HG02642 (cell line): ENCODE measurements at regions not wholly inside any gene's neighbourhood (a gene's known extent, or its start where the extent isn't known, plus 50 kb on each side); places are given as distances from the start of the nearest gene placed in this dataset.
"Not testable (repeated sequence)": the region's sequence is repeated elsewhere in the genome, so short reads cannot be mapped to it uniquely, and the experiment has no call there.

ENCODE experiments used
- ATAC-seq: cut with Tn5 transposase; IDR thresholded peaks from one replicate; pipeline ENCODE4 v1.9.1; 2021; ENCODE audit warnings: mild to moderate bottlenecking; ENCODE audit not compliant: unreplicated experiment, poor library complexity

DNA sequence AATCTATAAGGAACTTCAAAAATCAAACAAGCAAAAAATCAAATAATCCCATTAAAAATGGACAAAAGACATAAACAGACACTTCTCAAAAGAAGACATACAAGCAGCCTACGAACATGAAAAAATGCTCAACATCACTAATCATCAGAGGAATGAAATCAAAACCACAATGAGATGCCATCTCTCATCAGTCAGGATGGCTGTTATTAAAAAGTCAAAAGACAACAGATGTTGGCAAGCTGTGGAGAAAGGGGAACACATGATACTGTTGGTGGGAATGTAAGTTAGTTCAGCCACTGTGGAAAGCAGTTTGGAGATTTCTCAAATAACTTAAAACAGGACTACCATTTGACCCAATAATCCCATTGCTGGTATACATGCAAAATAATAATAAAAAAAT is 226.4 kb downstream of the S1PR1 start:
- no peak for ATAC-seq

DNA sequence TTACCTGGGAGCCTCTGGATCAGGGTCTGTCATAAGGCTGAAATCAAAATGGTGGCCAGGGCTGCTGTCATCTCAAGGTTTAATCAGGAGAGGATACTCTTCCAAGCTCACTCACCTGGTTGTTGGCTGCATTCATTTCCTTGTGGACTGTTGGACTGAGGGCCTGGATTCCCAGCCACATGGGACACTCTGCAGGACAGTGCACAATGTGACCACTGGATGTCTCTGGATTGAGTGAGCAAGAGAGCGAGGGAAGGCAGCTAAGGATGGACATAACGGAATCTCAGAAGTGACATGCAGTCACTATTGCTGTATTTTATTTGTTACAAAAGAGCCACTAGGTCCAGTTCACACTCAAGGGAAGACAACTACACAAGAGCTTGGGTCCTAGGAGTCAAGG is 229.1 kb downstream of the S1PR1 start:
- no peak for ATAC-seq

DNA sequence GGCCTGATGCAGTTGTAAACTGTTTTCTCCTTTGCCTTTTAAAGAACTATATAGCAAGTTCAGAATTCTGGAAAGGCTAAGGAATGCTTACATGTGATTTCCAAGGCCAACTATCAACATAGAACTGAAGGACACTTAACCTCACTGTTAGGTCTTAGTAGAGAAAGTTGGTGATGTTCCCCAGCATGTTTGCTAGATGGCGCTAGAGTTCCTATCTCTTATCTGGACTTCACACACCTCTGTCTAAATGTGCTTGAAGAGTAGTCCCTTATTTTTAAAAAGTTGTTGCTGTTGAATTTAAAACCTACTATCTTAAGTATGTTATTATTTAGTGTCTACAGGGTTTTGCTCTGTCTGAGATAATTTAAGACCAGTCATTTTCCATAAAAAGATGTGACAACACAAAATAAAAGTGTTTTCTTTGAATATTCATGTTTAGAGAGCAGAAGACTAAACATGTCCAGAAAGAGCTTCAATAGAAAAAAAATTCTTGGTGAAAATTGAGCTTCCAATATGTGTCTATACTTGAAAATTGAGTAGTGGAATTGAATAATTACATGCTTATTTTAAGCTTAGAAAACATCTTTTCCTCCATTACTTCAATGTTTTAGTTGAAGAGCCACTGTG is 237.3 kb downstream of the S1PR1 start:
- ATAC-seq: peak; percentile 53

DNA sequence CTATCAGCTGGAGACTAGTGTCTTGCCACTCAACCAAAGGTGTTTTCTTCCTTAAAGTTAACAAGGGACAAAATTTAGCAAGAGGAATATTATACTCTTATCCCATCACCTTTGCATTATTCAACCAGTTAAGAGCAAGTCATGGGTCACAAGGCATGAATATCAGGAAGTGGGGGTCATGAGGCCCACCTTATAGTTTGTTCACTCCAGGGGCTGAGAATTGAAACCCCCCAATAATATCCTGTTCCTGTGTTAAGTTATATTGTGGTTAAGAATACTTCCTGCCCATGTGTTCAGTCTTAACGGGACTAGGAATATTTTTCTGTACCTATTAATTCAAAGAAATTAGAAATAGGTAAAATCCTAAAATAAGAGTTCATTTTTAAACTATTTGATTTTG is 239.7 kb downstream of the S1PR1 start:
- ATAC-seq: no peak

DNA sequence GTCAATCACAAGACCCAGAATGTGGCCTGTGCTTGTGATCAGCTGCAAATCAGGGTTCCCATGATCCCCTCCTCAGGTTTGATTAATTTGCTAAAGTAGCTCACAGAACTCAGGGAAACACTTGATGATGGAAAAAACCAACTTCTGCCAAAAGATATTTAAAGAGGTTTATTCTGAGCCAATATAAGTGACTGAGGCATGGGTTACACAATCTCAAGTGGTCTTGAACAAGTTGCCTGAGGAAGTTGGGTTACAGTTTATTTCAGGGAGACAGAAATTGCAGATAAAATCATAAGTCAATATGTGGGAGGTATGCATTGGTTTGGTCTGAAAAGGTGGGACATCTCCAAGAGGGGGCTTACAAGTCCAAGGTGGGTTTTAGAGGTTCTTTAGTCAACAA is 243.1 kb downstream of the S1PR1 start:
- ATAC-seq: no peak

DNA sequence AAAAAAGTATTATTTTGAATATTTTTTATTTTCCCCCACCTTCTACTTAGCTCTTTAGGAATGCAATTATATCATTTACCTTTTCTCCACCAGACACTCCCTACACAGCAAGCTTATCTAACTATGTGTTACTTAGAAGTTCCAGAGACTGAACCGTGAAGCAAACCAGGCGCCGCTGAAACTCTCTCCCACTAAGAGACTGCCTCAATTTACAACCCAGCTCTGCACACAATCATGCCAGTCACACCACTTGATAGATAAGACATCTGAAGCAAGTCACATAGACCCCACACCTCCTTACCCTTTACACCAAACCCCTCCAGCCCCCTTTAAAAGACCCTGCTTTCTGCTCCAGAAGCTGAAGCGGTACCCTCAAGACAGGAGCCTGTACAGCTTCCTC is 245.5 kb downstream of the S1PR1 start:
- ATAC-seq: no peak

DNA sequence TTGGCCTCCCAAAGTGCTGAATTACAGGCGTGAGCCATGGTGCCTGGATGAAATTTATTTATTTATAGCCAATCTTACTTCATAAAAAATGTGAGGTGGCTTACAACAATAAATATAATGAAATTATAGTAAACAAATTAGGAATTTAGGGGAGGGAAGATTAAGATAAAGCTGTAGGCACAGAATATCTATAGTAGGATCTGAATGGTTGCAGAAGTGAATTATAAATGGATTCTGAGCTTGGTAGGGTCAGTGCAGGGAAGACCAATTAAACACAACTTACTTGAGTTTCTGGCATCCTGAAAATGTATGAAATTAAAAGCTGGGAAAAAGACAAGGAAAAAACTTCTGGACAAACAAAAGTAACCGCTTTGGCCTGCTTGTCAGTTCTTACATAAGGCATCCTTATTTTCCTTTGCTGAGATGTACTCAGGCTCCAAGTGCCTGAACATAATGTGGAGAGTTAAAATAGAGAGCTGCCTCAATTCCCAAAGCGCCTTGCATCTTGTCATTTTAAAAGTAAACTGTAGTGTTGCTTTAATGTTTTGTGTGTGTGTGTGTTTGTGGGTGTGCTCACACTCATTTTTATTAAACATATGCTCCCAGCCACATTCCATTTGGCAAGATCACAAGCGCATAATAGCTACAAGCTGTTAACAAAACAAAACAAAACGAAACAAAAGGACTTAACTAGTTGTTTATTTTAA is 247.3 kb downstream of the S1PR1 start:
- no peak for ATAC-seq

DNA sequence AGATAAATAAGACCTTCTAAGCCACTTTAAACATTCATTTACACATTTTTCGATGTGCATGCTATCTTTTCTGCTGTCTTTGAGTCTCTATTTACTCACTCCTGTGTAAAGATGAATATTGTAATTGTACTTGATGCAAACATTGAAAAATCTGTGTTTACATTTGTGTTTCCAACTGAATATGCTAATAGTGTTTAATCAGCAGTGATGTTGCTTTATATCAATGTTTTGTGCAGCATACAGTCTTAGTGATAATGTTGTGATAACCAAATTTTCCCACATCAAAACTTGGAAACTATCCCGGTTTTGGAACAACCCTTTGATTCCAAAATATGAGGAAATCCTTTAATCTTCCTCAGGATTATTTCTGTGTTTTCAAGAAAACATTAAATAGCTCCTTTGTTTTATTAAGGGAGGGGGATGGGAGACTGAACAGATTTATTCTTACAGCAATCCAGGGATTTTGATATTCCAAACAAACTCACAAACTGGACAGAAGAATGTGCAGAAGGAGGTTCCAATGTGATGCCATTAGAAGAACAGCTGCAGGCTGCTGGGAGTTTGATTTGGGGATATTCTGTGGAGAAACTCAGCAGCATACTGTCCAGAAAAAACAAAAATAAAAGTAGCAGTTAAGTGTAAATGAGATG is 248.0 kb downstream of the S1PR1 start:
- no peak for ATAC-seq

DNA sequence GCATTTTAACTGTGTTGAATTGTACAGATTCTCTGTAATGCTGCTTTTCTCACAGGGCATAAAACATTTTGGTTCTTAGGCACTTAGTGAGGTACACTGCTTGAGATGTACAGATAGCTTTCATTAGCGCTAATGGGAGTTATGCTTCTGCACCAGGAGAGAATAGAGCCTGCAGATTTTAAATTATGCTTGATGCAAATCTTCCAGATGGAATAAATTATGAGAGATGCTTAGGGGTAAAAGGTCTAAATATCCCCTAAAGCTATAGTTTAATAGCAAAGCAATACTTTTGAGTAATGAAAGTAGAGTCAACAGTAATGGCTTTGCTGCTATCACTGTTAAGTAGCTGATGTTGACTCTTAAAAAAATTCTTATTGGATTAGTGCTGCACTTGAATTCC is 248.9 kb downstream of the S1PR1 start:
- no peak for ATAC-seq

DNA sequence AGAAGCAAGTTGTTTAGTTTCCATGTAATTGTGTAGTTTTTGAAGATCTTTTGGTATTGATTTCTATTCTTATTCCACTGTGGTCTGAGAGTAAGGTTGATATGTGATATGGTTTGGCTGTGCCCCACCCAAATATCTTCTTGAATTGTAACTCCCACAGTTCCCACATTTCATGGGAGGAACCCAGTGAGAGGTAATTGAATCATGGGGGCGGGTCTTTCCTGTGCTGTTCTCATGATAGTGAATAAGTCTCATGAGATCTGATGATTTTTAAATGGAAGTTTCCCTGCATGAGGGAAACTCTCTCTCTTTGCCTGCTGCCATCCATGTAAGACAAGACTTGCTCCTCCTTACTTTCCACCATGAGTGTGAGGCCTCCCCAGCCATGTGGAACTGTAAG is 255.3 kb downstream of the S1PR1 start:
- ATAC-seq: not testable (repeated sequence)

DNA sequence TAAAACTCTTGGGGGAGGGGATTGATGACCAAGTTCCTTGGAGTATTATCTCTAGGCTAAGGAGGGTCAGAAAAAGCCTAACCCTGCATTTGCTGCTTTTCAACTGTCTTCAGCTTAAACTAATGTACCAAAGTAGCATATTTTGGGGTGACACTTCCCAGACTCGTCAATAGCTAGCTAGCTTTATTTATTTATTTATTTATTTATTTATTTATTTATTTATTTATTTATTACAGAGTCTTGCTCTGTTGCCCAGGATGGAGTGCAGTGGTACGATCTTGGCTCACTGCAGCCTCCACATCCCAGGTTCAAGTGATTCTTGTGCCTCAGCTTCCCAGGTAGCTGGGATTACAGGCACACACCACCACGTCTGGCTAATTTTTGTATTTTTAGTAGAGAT is 257.1 kb downstream of the S1PR1 start:
- not testable (repeated sequence) for ATAC-seq

DNA sequence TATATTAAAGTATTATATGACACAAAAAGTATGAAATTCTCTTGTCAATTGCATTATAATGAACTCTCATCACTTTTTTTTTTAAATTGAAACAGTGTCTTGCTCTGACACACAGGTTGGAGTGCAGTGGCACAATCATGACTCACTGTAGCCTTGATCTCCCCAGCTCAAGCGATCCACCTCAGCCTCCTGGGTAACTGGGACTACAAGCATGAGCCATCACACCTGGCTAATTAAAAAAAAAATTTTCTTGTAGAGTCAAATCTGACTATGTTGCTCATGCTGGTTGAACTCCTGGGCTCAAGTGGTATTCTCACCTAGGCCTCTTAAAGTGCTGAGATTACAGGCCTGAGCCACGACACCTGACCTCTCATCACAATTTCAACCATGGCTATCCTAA is 259.3 kb downstream of the S1PR1 start:
- ATAC-seq: no peak

DNA sequence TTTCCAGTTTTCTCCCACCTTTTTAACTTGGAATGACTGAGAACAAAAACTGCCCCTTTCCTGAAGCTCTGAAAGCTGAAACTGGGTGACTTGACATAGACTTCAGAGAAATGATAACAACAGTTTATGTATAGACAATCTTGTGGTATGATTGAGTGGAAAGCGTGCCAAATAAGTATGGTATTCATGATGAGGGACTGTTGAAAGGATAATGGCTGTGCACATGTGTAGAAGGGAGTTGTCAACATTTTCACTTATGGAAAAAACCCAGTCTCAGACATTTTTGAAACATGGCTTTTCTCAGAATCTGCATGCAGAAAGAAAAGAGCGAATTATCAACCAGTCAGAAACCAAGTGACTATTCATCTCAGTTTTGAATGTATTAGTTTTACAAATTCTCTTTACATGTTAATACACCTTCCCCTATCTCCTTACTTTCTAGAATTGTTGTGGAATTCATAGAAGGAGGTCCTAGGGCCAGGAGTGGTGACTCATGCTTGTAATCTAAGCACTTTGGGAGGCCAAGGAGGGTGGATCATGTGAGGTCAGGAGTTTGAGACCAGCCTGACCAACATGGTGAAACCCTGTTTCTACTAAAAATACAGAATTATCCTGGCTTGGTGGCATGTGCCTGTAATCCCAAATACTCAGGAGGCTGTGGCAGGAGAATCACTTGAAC is 261.2 kb downstream of the S1PR1 start:
- ATAC-seq: no peak

DNA sequence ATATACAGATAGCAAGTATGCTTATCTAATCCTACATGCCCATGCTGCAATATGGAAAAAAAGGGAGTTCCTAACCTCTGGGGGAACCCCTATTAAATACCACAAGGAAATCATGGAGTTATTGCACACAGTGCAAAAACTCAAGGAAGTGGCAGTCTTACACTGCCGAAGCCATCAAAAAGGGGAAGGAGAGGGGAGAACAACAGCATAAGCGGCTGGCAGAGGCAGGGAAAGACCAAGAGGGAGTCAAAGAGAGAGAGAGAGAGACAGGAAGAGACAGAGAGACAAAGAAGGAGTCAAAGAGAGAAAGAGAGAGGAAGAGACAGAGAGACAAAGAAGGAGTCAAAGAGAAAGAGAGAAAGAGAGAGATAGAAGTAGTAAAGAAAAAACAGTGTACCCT is 267.3 kb downstream of the S1PR1 start:
- not testable (repeated sequence) for ATAC-seq

DNA sequence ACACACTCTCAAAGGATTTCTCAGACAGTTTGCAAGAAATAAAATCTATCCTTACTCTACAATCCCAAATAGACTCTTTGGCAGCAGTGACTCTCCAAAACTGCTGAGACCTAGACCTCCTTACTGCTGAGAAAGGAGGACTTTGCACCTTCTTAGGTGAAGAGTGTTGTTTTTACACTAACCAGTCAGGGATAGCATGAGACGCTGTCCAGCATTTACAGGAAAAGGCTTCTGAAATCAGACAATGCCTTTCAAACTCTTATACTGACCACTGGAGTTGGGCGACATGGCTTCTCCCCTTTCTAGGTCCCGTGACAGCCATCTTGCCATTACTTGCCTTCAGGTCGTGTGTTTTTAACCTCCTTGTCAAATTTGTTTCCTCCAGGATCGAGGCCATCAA is 268.4 kb downstream of the S1PR1 start:
- not testable (repeated sequence) for ATAC-seq

DNA sequence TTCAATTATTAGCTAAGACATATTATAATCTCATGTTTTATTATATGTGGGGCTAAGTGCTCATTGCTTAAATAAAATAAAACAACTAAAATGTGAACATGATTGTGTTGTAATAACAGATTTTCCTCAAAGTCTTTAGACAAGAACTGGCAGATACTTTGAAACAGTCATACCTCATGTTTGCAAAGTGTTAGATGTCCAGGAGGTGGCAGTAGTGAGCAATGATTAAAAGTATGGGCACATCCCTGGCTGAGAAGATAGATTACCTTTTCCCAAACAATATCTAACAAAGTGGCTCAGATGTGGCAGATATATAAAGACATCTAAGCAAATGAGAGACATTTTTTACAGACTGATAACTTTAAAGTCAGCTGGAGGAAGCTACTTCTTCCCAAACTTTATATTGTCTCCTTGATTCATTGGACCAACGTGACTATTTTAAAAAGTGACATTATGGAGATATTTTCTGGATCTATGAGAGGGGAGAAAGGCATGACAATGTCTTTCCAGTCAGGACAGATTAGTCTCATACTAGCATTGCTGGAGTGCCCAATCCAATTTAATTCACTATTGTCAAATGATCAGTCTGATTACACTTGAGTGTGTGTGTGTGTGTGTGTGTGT is 269.8 kb downstream of the S1PR1 start:
- ATAC-seq: peak; percentile 77

DNA sequence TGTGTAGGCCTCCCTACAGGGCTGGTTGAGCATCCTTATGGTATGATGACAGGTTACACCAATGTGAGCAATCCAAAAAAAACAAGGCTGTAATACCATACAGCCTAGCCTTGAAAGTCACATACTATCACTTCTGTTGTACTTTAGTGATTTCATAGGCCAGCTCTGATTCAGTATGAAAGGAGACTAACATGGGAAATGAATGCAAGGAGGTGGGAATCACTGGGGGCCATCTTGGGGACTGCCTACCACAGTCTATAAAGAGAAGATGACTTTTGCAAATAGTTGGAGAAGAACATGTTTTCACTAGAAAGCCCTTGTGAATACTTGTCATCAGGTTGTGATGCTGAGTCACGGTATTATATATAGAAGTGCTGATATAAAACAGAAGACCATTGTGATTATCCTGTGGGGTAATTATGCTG is 270.7 kb downstream of the S1PR1 start:
- no peak for ATAC-seq

DNA sequence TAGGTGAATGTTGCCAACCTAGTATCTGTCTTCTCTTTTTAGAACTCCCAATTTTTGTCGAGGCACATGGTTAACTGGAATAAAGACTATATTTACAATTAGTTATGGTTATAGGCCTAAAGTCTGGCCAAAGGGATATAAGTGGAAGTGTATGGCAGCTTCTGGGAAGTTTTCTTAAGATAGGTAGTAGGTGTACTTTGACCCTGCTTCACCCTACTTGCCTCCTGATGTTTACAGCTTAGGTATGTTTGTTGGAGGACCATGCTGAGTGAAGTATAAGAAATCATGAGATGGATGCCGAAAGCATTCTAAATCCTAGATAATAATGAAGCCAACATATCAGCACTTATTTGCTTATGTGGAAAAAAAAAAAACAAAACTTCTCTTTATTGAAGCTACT is 272.1 kb downstream of the S1PR1 start:
- ATAC-seq: no peak

DNA sequence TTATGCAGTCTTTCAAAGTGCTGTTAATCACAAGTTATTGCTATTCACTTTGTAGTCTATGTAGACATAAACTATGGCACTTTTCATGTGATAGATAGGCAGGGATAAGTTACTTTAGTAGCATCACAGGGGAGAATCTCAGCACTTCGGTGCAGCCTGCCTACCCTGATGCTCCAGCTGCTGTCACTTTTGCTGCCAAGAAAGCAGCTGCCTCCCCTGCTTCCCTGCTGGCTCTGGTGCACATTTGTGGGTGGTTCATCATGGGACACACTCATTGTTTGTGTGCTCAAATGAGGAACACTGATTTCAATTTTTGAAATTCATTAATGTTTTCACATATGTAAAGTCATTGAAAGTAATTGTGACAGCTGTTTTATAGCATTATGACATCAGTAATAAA is 272.6 kb downstream of the S1PR1 start:
- no peak for ATAC-seq

DNA sequence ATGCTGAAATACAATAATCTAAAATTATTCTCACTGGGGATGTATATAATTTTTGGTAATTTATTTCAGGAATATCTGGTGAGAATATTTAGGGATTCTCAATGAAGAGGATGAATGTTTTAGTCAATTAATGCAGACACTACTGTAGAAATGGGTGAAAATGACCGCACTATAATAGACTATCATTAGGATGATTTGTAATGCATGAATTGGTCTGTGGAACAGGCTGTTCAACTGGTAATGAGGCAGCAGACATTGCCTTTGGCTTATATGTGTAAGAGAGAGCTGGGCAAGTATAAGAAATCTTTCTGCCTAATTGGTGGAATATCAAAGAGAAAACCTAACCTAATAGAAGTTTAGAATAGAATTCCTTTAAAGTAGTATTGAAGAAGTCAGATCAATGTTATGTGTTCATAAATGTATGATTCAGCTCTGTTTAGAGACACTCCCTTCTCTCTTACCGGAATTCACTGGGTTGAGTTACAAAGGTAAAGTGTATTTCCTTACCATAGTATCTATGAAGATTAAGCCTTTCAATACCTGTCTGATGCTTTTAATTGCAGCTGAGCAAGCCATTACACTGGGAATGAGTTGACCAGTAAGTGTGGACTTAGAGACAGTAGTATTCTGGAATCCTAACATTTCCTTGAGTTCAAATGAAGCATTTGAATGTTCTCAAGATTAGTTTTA is 274.5 kb downstream of the S1PR1 start:
- ATAC-seq: no peak
